A673 (cell line): ENCODE measurements at regions not wholly inside any gene's neighbourhood (a gene's known extent, or its start where the extent isn't known, plus 50 kb on each side); places are given as distances from the start of the nearest gene placed in this dataset.

ENCODE experiments used
- BruUV-seq: library from RNA; stranded (reverse); fragments of 400-500 nt; replicated peaks from 2 replicates; lab custom pipeline; 2021; lab: Mats Ljungman, UMichigan
- CTCF ChIA-PET: fragments of 300-600 bp; sonication (Branson Sonifier 250); formaldehyde crosslinking; loops from one replicate; lab custom pipeline; 2022; ENCODE audit warnings: antibody characterized with exemption; lab: Charles Lee
- POLR2A ChIA-PET: fragments of 300-600 bp; sonication (Branson Sonifier 250); formaldehyde crosslinking; loops from one replicate; lab custom pipeline; 2022; ENCODE audit warnings: antibody characterized with exemption; ENCODE audit not compliant: low non-redundant PET; lab: Charles Lee
- DNase-seq: peaks from one replicate; pipeline ENCODE4 v3.0.0-alpha.2; 2015; ENCODE audit warnings: low spot score
- H3K27ac ChIP-seq: fragments of 200-600 bp; sonication (generic); 2 replicates; pipeline ENCODE4 v1.5.1; 2016; ENCODE audit warnings: mixed run types, low read depth, mild to moderate bottlenecking, mixed read lengths, antibody characterized with exemption, low read length; ENCODE audit not compliant: poor library complexity, severe bottlenecking
- H3K27me3 ChIP-seq: fragments of 200-600 bp; sonication (generic); replicated peaks from 2 replicates; pipeline ENCODE4 v1.6.1; 2017; ENCODE audit warnings: mixed run types, low read depth, mild to moderate bottlenecking, mixed read lengths, antibody characterized with exemption, low read length; ENCODE audit not compliant: insufficient read depth, poor library complexity
- H3K36me3 ChIP-seq: fragments of 200-600 bp; sonication (generic); 2 replicates; pipeline ENCODE4 v1.6.1; 2016; ENCODE audit warnings: mixed run types, mild to moderate bottlenecking, mixed read lengths, antibody characterized with exemption, low read length; ENCODE audit not compliant: insufficient read depth, poor library complexity, severe bottlenecking
- H3K4me1 ChIP-seq: fragments of 200-600 bp; sonication (generic); 2 replicates; pipeline ENCODE4 v1.6.1; 2017; ENCODE audit warnings: mixed run types, mild to moderate bottlenecking, mixed read lengths, antibody characterized with exemption, low read length; ENCODE audit not compliant: insufficient read depth, poor library complexity, severe bottlenecking
- H3K4me3 ChIP-seq: fragments of 200-600 bp; sonication (generic); 2 replicates; pipeline ENCODE4 v1.5.1; 2016; ENCODE audit warnings: low read depth, mixed run types, mild to moderate bottlenecking, mixed read lengths, low read length; ENCODE audit not compliant: poor library complexity, severe bottlenecking
- H3K9me3 ChIP-seq: fragments of 200-600 bp; sonication (generic); 2 replicates; pipeline ENCODE4 v1.6.1; 2016; ENCODE audit warnings: mixed run types, low read depth, mild to moderate bottlenecking, mixed read lengths, antibody characterized with exemption, low read length; ENCODE audit not compliant: poor library complexity, severe bottlenecking
- EZH2 ChIP-seq: fragments of 200-600 bp; sonication (generic); IDR thresholded peaks from 2 replicates; pipeline ENCODE4 v1.6.1; 2017; ENCODE audit warnings: borderline replicate concordance, low read depth, mild to moderate bottlenecking, mixed read lengths, antibody characterized with exemption, low read length; ENCODE audit not compliant: poor library complexity, severe bottlenecking
- intact Hi-C: fragments of 100-400 bp; cut with micrococcal nuclease; formaldehyde crosslinking; loops from one replicate; pipeline ENCODE4 v1.10.0; 2022; ENCODE audit not compliant: unreplicated experiment
- TF ChIP-seq, protein P1 (sequence below): fragments of 300-800, 200-600 bp; sonication (generic); conservative IDR thresholded peaks from 2 replicates; pipeline ENCODE4 v1.5.1; 2017; ENCODE audit warnings: low read depth, mild to moderate bottlenecking, antibody characterized with exemption, low read length, moderate library complexity, mixed read lengths

GRCh38 chr3:34869696-34870095 lies 769.6 kb upstream of the ARPP21 start:
- CTCF ChIA-PET: no interaction called here
- no TSS peak for BruUV-seq

GRCh38 chr3:34872406-34872805 lies 766.9 kb upstream of the ARPP21 start:
- ChIA-PET CTCF (no interaction called here), POLR2A (no interaction called here)
- H3K9me3 ChIP-seq: no peaks in the 10 kb centered on the region
- no peak for TF ChIP-seq EZH2
- TF ChIP-seq, protein P1, sequence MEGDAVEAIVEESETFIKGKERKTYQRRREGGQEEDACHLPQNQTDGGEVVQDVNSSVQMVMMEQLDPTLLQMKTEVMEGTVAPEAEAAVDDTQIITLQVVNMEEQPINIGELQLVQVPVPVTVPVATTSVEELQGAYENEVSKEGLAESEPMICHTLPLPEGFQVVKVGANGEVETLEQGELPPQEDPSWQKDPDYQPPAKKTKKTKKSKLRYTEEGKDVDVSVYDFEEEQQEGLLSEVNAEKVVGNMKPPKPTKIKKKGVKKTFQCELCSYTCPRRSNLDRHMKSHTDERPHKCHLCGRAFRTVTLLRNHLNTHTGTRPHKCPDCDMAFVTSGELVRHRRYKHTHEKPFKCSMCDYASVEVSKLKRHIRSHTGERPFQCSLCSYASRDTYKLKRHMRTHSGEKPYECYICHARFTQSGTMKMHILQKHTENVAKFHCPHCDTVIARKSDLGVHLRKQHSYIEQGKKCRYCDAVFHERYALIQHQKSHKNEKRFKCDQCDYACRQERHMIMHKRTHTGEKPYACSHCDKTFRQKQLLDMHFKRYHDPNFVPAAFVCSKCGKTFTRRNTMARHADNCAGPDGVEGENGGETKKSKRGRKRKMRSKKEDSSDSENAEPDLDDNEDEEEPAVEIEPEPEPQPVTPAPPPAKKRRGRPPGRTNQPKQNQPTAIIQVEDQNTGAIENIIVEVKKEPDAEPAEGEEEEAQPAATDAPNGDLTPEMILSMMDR: no peak
- H3K4me1 ChIP-seq: no peaks in the 10 kb centered on the region
- no peak overlapping the region for H3K27ac ChIP-seq
- no TSS peak for BruUV-seq
- intact Hi-C loops: no loop called here
- DNase-seq: no peak
- H3K4me3 ChIP-seq: no peak overlapping the region
- H3K27me3 ChIP-seq: no peaks in the 10 kb centered on the region
- H3K36me3 ChIP-seq: no peaks in the 10 kb centered on the region

More at GRCh38 chr3:34869696-34870095, 769.6 kb upstream of the ARPP21 start:
- Histone ChIP-seq H3K27ac (no peak overlapping the region), H3K4me3 (no peak overlapping the region), H3K9me3 (no peaks in the 10 kb centered on the region), H3K4me1 (no peaks in the 10 kb centered on the region), H3K36me3 (no peaks in the 10 kb centered on the region), H3K27me3 (no peaks in the 10 kb centered on the region)
- POLR2A ChIA-PET: no interaction called here
- intact Hi-C loops: no loop called here
- DNase-seq: no peak
- no peak for TF ChIP-seq EZH2
- TF ChIP-seq, protein P1: no peak

DNA sequence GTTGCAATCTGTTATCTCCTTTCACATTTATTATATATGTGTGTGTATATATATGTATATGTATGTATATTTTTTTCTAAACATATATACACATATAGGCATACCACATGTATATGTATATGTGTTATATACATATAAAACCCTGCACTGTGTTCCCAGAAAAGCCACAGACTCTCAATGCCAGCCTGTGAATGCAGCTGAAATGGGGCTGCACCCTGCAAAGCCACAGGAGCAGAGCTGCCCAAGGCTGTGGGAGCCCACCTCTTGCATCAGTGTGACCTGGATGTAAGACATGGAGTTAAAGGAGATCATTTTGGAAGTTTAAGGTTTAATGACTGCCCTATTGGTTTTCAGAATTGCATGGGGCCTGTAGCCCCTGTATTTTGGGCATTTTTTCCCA lies 762.3 kb upstream of the ARPP21 start:
- intact Hi-C loops: no loop called here
- ChIA-PET POLR2A (no interaction called here), CTCF (no interaction called here)
- Histone ChIP-seq H3K36me3 (no peaks in the 10 kb centered on the region), H3K9me3 (no peaks in the 10 kb centered on the region), H3K27ac (no peak overlapping the region), H3K4me3 (no peak overlapping the region), H3K27me3 (no peaks in the 10 kb centered on the region), H3K4me1 (peaks cover 19% of the 10 kb centered on the region)
- TF ChIP-seq EZH2: no peak
- TF ChIP-seq, protein P1: no peak
- DNase-seq: no peak
- BruUV-seq: no TSS peak
